GM19023 (cell line): ENCODE measurements at regions not wholly inside any gene's neighbourhood (a gene's known extent, or its start where the extent isn't known, plus 50 kb on each side); places are given as distances from the start of the nearest gene placed in this dataset.
"Not testable (repeated sequence)": the region's sequence is repeated elsewhere in the genome, so short reads cannot be mapped to it uniquely, and the experiment has no call there.

Source experiments
- ATAC-seq: cut with Tn5 transposase; IDR thresholded peaks from one replicate; pipeline ENCODE4 v1.9.1; 2021; ENCODE audit warnings: mild to moderate bottlenecking, moderate library complexity; ENCODE audit not compliant: unreplicated experiment

GRCh38 chr5:166566725-166567124, 1724.7 kb upstream of the WWC1 start:
- ATAC-seq: no peak

- no peak for ATAC-seq
Observed at GRCh38 chr5:166570865-166571264, 1720.6 kb upstream of the WWC1 start.

GRCh38 chr5:166571668-166572067, 1719.8 kb upstream of the WWC1 start:
- ATAC-seq: no peak

GRCh38 chr5:166576323-166576722, 1715.1 kb upstream of the WWC1 start:
- no peak for ATAC-seq

- ATAC-seq: no peak
Observed at GRCh38 chr5:166581826-166582225, 1709.6 kb upstream of the WWC1 start.

- no peak for ATAC-seq
Observed at GRCh38 chr5:166582416-166582815, 1709.0 kb upstream of the WWC1 start.

- ATAC-seq: no peak
Observed at GRCh38 chr5:166594567-166594966, 1696.9 kb upstream of the WWC1 start.

GRCh38 chr5:166595274-166595951, 1696.0 kb upstream of the WWC1 start:
- no peak for ATAC-seq

- no peak for ATAC-seq
Observed at GRCh38 chr5:166596043-166596442, 1695.4 kb upstream of the WWC1 start.

- no peak for ATAC-seq
Observed at GRCh38 chr5:166602271-166602670, 1689.2 kb upstream of the WWC1 start.

GRCh38 chr5:166617507-166617906, 1673.9 kb upstream of the WWC1 start:
- ATAC-seq: no peak

GRCh38 chr5:166618526-166618925, 1672.9 kb upstream of the WWC1 start:
- no peak for ATAC-seq

- ATAC-seq: no peak
Observed at GRCh38 chr5:166624573-166624972, 1666.9 kb upstream of the WWC1 start.

GRCh38 chr5:166625210-166625865, 1666.1 kb upstream of the WWC1 start:
- ATAC-seq: no peak

- no peak for ATAC-seq
Observed at GRCh38 chr5:166637295-166637694, 1654.2 kb upstream of the WWC1 start.

GRCh38 chr5:166639151-166639550, 1652.3 kb upstream of the WWC1 start:
- no peak for ATAC-seq

GRCh38 chr5:166640136-166640535, 1651.3 kb upstream of the WWC1 start:
- not testable (repeated sequence) for ATAC-seq

GRCh38 chr5:166648736-166649135, 1642.7 kb upstream of the WWC1 start:
- ATAC-seq: no peak

GRCh38 chr5:166649676-166650075, 1641.8 kb upstream of the WWC1 start:
- no peak for ATAC-seq

GRCh38 chr5:166651234-166651633, 1640.2 kb upstream of the WWC1 start:
- no peak for ATAC-seq

- ATAC-seq: no peak
Observed at GRCh38 chr5:166671811-166672210, 1619.6 kb upstream of the WWC1 start.

- ATAC-seq: no peak
Observed at GRCh38 chr5:166672431-166672830, 1619.0 kb upstream of the WWC1 start.

- no peak for ATAC-seq
Observed at GRCh38 chr5:166677891-166678290, 1613.6 kb upstream of the WWC1 start.
